ENCODE measurements at regions not wholly inside any gene's neighbourhood (a gene's known extent, or its start where the extent isn't known, plus 50 kb on each side); places are given as distances from the start of the nearest gene placed in this dataset.
"Not testable (repeated sequence)": the region's sequence is repeated elsewhere in the genome, so short reads cannot be mapped to it uniquely, and the experiment has no call there.

GRCh38 chr6:56729166-56729565 lies 86.5 kb upstream of the DST start:
- not testable (repeated sequence) for TF ChIP-seq CTCF (conservative IDR thresholded peaks at IDR 0.05; ENCODE audit: low read length); EZH2phosphoT487 (IDR thresholded peaks at IDR 0.05; ENCODE audit: borderline replicate concordance)
